ENCODE measurements at regions not wholly inside any gene's neighbourhood (a gene's known extent, or its start where the extent isn't known, plus 50 kb on each side); places are given as distances from the start of the nearest gene placed in this dataset.

DNA sequence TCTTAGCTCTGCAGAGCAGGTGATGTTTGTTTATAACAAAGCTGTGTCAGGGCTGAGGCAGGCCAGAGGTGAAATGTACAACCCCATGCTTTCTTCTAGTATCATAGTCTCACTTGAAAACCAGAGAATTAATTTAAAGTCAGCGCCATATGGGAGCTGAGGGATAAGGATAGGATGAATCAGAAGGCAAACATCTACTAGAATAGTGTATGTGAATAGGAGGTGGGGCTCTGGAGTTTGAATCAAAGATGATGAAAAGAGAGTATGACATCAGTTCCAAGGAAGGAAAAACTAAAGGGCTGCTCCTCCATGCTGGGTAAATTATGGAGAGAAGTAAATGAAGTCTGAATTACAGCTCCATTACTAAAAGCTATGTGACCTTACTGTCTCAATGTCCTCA, 441.5 kb downstream of the RASEF start:
- FAIRE-seq (no peak), ATAC-seq (no peak), DNase-seq (ENCODE audit: extremely low read depth in 1 of 4, low spot score in 3 of 4) (no peak)
- no peak for TF ChIP-seq HMG20A (CRISPR knock-in tag; conservative IDR thresholded peaks at IDR 0.05)
- no peak for TF ChIP-seq L3MBTL2 (IDR thresholded peaks at IDR 0.05)
- TF ChIP-seq WHSC1 (IDR thresholded peaks at IDR 0.05; ENCODE audit: low read length), result no peak
- TF ChIP-seq MTA1 (IDR thresholded peaks at IDR 0.05; ENCODE audit: borderline replicate concordance), result no peak
- TF ChIP-seq, protein P1, sequence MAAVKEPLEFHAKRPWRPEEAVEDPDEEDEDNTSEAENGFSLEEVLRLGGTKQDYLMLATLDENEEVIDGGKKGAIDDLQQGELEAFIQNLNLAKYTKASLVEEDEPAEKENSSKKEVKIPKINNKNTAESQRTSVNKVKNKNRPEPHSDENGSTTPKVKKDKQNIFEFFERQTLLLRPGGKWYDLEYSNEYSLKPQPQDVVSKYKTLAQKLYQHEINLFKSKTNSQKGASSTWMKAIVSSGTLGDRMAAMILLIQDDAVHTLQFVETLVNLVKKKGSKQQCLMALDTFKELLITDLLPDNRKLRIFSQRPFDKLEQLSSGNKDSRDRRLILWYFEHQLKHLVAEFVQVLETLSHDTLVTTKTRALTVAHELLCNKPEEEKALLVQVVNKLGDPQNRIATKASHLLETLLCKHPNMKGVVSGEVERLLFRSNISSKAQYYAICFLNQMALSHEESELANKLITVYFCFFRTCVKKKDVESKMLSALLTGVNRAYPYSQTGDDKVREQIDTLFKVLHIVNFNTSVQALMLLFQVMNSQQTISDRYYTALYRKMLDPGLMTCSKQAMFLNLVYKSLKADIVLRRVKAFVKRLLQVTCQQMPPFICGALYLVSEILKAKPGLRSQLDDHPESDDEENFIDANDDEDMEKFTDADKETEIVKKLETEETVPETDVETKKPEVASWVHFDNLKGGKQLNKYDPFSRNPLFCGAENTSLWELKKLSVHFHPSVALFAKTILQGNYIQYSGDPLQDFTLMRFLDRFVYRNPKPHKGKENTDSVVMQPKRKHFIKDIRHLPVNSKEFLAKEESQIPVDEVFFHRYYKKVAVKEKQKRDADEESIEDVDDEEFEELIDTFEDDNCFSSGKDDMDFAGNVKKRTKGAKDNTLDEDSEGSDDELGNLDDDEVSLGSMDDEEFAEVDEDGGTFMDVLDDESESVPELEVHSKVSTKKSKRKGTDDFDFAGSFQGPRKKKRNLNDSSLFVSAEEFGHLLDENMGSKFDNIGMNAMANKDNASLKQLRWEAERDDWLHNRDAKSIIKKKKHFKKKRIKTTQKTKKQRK (IDR thresholded peaks at IDR 0.05; ENCODE audit: borderline replicate concordance, low read depth, low read length), result no peak
- TF ChIP-seq, protein P2, sequence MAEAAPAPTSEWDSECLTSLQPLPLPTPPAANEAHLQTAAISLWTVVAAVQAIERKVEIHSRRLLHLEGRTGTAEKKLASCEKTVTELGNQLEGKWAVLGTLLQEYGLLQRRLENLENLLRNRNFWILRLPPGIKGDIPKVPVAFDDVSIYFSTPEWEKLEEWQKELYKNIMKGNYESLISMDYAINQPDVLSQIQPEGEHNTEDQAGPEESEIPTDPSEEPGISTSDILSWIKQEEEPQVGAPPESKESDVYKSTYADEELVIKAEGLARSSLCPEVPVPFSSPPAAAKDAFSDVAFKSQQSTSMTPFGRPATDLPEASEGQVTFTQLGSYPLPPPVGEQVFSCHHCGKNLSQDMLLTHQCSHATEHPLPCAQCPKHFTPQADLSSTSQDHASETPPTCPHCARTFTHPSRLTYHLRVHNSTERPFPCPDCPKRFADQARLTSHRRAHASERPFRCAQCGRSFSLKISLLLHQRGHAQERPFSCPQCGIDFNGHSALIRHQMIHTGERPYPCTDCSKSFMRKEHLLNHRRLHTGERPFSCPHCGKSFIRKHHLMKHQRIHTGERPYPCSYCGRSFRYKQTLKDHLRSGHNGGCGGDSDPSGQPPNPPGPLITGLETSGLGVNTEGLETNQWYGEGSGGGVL (CRISPR knock-in tag; IDR thresholded peaks at IDR 0.05), result no peak
- TF ChIP-seq TCF7 (IDR thresholded peaks at IDR 0.05; ENCODE audit: borderline replicate concordance), result no peak
- TF ChIP-seq ZNF583 (CRISPR knock-in tag; IDR thresholded peaks at IDR 0.05), result no peak
- TF ChIP-seq CCNT2 (IDR thresholded peaks at IDR 0.05; ENCODE audit: borderline replicate concordance, extremely low read depth, insufficient read length, low read depth, low read length), result no peak
- TF ChIP-seq NFIC (IDR thresholded peaks at IDR 0.05), result no peak
- TF ChIP-seq, protein P3, sequence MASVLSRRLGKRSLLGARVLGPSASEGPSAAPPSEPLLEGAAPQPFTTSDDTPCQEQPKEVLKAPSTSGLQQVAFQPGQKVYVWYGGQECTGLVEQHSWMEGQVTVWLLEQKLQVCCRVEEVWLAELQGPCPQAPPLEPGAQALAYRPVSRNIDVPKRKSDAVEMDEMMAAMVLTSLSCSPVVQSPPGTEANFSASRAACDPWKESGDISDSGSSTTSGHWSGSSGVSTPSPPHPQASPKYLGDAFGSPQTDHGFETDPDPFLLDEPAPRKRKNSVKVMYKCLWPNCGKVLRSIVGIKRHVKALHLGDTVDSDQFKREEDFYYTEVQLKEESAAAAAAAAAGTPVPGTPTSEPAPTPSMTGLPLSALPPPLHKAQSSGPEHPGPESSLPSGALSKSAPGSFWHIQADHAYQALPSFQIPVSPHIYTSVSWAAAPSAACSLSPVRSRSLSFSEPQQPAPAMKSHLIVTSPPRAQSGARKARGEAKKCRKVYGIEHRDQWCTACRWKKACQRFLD (CRISPR knock-in tag; IDR thresholded peaks at IDR 0.05), result no peak
- no peak for TF ChIP-seq PRMT5 (CRISPR knock-in tag; IDR thresholded peaks at IDR 0.05)
- TF ChIP-seq CSDE1 (IDR thresholded peaks at IDR 0.05), result no peak
- no peak for TF ChIP-seq PYGO2 (tag; IDR thresholded peaks at IDR 0.05)
- TF ChIP-seq ZNF354B (CRISPR knock-in tag; IDR thresholded peaks at IDR 0.05), result no peak
- TF ChIP-seq ZNF699 (CRISPR knock-in tag; IDR thresholded peaks at IDR 0.05; ENCODE audit: insufficient replicate concordance), result no peak
- TF ChIP-seq KDM1A (IDR thresholded peaks at IDR 0.05), result no peak
- no peaks in the 10 kb centered on the region for H3K36me3 ChIP-seq (ENCODE audit: control insufficient read depth, insufficient read depth, low read length)
- H3K79me2 ChIP-seq (ENCODE audit: control insufficient read depth, insufficient read depth, low read length), result no peaks in the 10 kb centered on the region
- no TSS peak for BruUV-seq (replicated peaks)
- no peak overlapping the region for H3K9ac ChIP-seq (ENCODE audit: insufficient read depth in 1 of 2, low read depth in 2 of 2, low read length in 2 of 2)
- H3K27ac ChIP-seq (ENCODE audit: extremely low read depth, low read depth, low read length), result no peak overlapping the region
- WGBS (ENCODE audit: insufficient coverage, low coverage, missing lambda C conversion rate), result 0% methylated on average over 1 of the region's 1 CpG
- intact Hi-C loops (cut with micrococcal nuclease), result no loop called here
- ChIA-PET CTCF (ENCODE audit: low intra/inter-chr PET ratio) (no interaction called here), POLR2A (no interaction called here)
- in situ Hi-C loops (cut with MboI), result no loop called here
- no peaks in the 10 kb centered on the region for H3K9me3 ChIP-seq (replicated peaks; ENCODE audit: control insufficient read depth, insufficient read depth, low read depth, low read length)
- no peaks in the 10 kb centered on the region for H4K20me1 ChIP-seq (replicated peaks; ENCODE audit: control insufficient read depth, insufficient read depth, low read length)
- no peak overlapping the region for H3K4me3 ChIP-seq
- H3K4me2 ChIP-seq (ENCODE audit: insufficient read depth, low read length), result no peak overlapping the region
- H3K9me1 ChIP-seq (ENCODE audit: control insufficient read depth, insufficient read depth, low read length), result no peaks in the 10 kb centered on the region
- no peak overlapping the region for H2AFZ ChIP-seq (ENCODE audit: low read depth, low read length)
- no peaks in the 10 kb centered on the region for H3K27me3 ChIP-seq (ENCODE audit: control insufficient read depth in 2 of 2, insufficient read depth in 2 of 2, low read length in 2 of 2)
- no peaks in the 10 kb centered on the region for H3K4me1 ChIP-seq (replicated peaks in 1 of 2; ENCODE audit: control insufficient read depth in 2 of 2, insufficient read depth in 2 of 2, low read length in 2 of 2)

All from K562 (cell line).